NCI-H82 (cell line): ENCODE measurements at regions not wholly inside any gene's neighbourhood (a gene's known extent, or its start where the extent isn't known, plus 50 kb on each side); places are given as distances from the start of the nearest gene placed in this dataset.
A peak's percentile ranks its signal among the peaks of the same experiment; 100 is the strongest.
"Not testable (repeated sequence)": the region's sequence is repeated elsewhere in the genome, so short reads cannot be mapped to it uniquely, and the experiment has no call there.

ENCODE experiments used
- DNase-seq: peaks from one replicate; lab custom pipeline; 2025; lab: John Stamatoyannopoulos, UW

GRCh38 chr12:128019996-128020544, 246.9 kb upstream of the TMEM132C start:
- no peak for DNase-seq

- no peak for DNase-seq
Observed at GRCh38 chr12:128021561-128021960, 245.4 kb upstream of the TMEM132C start.

- no peak for DNase-seq
Observed at GRCh38 chr12:128025589-128026245, 241.3 kb upstream of the TMEM132C start.

GRCh38 chr12:128026696-128027574, 240.0 kb upstream of the TMEM132C start:
- no peak for DNase-seq

GRCh38 chr12:128033473-128033872, 233.5 kb upstream of the TMEM132C start:
- no peak for DNase-seq

GRCh38 chr12:128040971-128041370, 226.0 kb upstream of the TMEM132C start:
- no peak for DNase-seq

- not testable (repeated sequence) for DNase-seq
Observed at GRCh38 chr12:128042283-128042682, 224.7 kb upstream of the TMEM132C start.

GRCh38 chr12:128042825-128043224, 224.1 kb upstream of the TMEM132C start:
- no peak for DNase-seq

GRCh38 chr12:128043317-128043716, 223.7 kb upstream of the TMEM132C start:
- no peak for DNase-seq

- peak; percentile 69 for DNase-seq
Observed at GRCh38 chr12:128047266-128048060, 219.5 kb upstream of the TMEM132C start.

- no peak for DNase-seq
Observed at GRCh38 chr12:128052331-128052730, 214.6 kb upstream of the TMEM132C start.

- DNase-seq, result no peak
Observed at GRCh38 chr12:128052777-128053176, 214.2 kb upstream of the TMEM132C start.

GRCh38 chr12:128055567-128055966, 211.4 kb upstream of the TMEM132C start:
- DNase-seq, result no peak

- no peak for DNase-seq
Observed at GRCh38 chr12:128056136-128056801, 210.7 kb upstream of the TMEM132C start.

GRCh38 chr12:128057586-128057985, 209.4 kb upstream of the TMEM132C start:
- DNase-seq, result no peak

GRCh38 chr12:128059621-128060370, 207.2 kb upstream of the TMEM132C start:
- no peak for DNase-seq

- DNase-seq, result no peak
Observed at GRCh38 chr12:128068211-128068610, 198.8 kb upstream of the TMEM132C start.

- peak; percentile 81 for DNase-seq
Observed at GRCh38 chr12:128069359-128069997, 197.5 kb upstream of the TMEM132C start.

- no peak for DNase-seq
Observed at GRCh38 chr12:128073937-128074336, 193.0 kb upstream of the TMEM132C start.

- no peak for DNase-seq
Observed at GRCh38 chr12:128075332-128075731, 191.6 kb upstream of the TMEM132C start.
